HG03520 (cell line): ENCODE measurements at regions not wholly inside any gene's neighbourhood (a gene's known extent, or its start where the extent isn't known, plus 50 kb on each side); places are given as distances from the start of the nearest gene placed in this dataset.
"Not testable (repeated sequence)": the region's sequence is repeated elsewhere in the genome, so short reads cannot be mapped to it uniquely, and the experiment has no call there.

ENCODE experiments used
- ATAC-seq: cut with Tn5 transposase; IDR thresholded peaks from one replicate; pipeline ENCODE4 v1.9.1; 2021; ENCODE audit warnings: mild to moderate bottlenecking, moderate library complexity; ENCODE audit not compliant: unreplicated experiment

- ATAC-seq, result no peak
Measured at GRCh38 chr18:26653943-26654615, 105.7 kb upstream of the KCTD1 start.

GRCh38 chr18:26652501-26652900 is 104.1 kb upstream of the KCTD1 start:
- ATAC-seq, result no peak

DNA sequence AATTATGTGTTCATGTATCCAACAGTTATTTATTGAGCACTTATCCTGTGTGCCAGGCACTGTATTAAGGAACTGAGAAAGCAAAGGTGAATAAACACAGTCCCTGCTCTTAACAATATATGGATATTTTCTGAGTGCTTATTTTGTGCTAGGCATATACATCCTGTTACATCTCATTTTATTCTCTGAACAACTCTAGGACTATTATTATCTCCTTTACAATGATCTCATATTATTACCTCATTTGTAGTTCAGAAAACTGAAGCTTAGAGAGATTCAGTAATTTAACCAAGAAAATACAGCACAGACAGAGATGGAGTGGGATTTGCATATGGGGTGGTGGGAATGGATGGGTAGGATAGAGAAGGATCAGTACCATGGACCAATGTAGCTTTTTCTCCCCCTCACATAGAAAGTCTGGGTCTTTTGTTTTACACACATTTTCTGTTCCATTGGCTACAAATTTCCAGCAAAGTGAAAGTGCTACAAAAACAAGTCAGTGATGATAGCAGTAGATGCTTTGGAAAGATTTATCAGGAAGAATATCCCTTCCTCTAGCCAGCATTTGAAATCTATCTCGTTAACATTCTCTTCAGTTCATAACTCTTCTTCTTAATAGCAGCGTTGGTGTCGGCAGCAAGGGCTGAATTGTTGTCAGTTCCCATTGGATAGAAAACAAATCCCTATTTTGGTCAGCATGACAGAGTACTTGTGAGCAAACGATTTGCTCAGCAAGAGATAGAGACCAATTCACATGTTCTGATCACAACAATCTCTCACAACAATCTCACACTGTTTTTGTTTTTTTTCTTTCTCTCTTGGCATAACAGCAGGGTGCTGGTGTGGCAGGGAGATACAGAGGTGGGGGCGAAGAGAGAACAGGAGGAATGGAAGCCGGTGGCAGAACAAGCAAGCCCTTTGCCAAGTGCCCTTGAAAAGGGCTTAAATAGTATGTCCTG is 102.2 kb upstream of the KCTD1 start:
- no peak for ATAC-seq

DNA sequence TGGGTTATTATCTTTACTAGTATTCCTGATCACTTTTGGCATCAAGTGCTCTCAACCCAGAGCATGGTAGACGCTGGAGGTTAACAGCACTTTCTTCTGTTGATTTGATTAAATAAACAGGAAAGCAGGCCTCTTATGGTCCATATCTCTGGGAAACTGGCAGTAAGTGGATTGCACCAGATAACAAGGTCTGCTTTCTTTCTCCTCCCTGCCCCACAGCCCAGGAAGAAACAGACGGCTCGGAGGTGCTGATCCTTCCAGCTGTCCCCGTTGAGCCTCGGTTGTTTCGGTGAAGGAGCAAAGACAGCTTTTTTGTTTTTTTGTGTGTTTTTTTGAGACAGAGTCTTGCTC is 100.8 kb upstream of the KCTD1 start:
- ATAC-seq, result no peak

- ATAC-seq, result no peak
Measured at GRCh38 chr18:26648509-26649192, 100.3 kb upstream of the KCTD1 start.

DNA sequence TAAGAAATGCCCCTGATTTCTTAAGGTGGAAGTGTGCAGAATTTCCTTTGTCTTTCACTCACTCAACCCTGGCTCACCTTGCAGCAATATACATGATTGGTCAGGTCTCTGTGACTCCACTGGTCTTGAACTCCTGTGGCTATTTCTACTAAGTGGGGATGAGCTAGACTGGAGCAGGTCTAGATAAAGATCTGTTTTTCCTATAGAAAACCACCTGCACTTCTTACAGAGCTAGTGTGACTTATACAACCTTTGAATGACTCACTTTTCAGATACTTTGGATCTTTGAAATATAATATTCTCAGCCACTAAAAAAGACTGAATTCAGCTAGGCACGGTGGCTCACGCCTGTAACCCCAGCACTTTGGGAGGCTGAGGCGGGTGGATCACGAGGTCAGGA is 98.5 kb upstream of the KCTD1 start:
- ATAC-seq, result no peak

GRCh38 chr18:26642440-26643348 is 94.3 kb upstream of the KCTD1 start:
- ATAC-seq, result no peak

DNA sequence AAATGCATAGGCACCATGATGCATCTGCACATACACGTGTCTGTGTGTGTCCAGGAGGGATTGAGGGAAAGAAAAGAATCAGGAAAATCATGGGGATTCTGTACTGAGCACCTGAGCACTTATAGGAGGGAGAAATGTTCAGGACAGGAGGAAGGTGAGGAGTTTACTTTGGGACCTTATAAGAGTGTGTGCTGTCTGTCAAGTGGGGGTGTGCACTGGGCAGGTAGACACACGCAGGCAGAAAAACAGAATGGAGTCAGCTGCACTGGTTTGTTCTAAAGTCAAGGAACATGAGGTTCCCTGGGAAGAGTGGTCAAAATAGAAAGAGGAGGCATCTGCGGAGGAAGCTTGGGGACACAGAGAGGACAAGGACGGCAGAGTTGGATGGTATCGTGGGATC is 92.2 kb upstream of the KCTD1 start:
- ATAC-seq, result no peak

- no peak for ATAC-seq
Measured at GRCh38 chr18:26639149-26639548, 90.8 kb upstream of the KCTD1 start.

GRCh38 chr18:26637983-26638382 is 89.6 kb upstream of the KCTD1 start:
- ATAC-seq, result no peak

DNA sequence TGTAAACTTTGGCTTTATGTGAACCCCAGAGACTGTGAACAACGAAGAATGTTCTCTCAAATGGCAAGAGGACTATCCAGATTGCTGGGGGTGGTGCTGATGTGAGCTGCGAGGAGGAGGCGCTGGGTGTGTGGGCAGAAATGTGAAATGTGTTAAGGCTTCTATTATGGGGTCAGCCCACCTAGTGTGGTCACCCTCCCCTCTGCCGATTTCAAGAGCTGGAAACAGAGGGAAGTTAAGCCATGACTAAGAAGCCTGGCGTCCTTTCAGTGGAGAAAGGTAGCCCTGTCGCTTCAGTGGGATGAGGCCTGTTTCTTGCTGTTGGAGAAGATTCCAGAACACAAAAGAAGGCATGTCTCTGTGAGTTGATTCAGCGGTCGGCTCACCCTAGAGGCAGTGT is 89.0 kb upstream of the KCTD1 start:
- no peak for ATAC-seq

DNA sequence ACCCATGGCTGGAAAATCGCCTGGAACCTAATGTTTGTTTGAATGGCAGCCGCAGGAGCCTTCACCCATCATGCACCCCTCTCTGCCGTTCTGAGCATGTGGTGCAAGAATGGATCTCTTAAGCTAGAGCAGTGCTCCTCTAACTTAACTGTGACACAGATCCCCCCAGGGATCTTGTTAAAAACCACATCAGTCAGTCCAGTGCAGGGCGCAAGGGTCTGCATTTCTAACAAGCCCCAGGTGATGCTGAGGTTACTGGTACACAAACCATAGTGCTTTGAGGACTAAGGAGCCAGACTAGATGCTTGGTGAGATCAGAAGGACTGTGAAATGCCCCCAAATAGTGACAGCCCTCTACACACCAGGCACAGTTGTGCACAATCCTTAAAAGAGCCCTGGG is 87.1 kb upstream of the KCTD1 start:
- ATAC-seq, result no peak

GRCh38 chr18:26634631-26635030 is 86.3 kb upstream of the KCTD1 start:
- no peak for ATAC-seq

- ATAC-seq, result no peak
Measured at GRCh38 chr18:26631135-26631534, 82.8 kb upstream of the KCTD1 start.

- ATAC-seq, result no peak
Measured at GRCh38 chr18:26630596-26630995, 82.2 kb upstream of the KCTD1 start.

DNA sequence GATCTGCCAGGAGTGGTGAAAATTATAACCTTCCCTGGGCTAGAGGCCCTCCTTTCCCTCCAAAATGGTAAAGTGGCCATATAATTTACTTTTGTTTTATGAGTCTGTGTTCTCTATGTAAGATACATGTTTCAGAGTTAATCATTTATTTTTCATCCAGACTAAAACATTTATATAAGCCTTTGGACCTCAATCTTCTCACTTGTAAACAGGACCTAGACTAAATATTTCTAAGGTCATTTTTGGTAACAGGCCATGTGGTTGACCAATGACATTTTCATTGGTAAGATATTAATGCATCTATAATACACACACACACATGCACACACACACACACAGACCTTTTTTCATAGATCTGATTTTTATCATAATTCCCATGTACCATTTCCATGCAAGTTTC is 79.7 kb upstream of the KCTD1 start:
- ATAC-seq, result no peak

DNA sequence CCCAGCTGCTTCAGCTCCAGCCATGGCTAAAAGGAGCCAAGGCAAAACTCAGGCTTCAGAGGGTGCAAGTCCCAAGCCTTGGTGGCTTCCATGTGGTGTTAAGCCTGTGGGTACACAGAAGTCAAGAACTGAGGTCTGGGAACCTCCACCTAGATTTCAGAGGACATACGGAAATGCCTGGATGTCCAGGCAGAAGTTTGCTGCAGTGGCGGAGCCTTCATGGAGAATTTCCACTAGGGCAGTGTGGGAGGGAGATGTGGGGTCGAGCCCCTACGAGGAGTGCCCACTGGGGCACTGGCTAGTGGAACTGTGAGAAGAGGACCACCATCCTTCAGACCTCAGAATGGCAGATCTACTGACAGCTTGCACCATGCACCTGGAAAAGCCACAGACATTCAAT is 76.1 kb upstream of the KCTD1 start:
- no peak for ATAC-seq

DNA sequence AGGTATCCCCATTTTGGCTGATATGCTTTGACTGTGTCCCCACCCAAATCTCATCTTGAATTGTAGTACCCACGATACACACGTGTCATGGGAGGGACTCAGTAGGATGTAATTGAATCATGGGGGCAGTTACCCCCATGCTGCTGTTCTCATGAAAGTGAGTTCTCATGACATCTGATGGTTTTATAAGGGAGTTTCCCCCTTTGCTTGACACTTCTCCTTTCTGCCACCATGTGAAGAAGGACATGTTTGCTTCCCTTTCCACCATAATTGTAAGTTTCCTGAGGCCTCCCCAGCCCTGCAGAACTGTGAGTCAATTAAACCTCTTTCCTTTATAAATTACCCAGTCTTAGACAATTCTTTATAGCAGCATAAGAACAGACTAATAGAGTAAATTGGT is 75.0 kb upstream of the KCTD1 start:
- ATAC-seq, result not testable (repeated sequence)

GRCh38 chr18:26621161-26622026 is 73.0 kb upstream of the KCTD1 start:
- ATAC-seq, result peak; percentile 97

GRCh38 chr18:26619350-26619749 is 71.0 kb upstream of the KCTD1 start:
- no peak for ATAC-seq
